Spleen (tissue), 11 donors: ENCODE measurements at regions not wholly inside any gene's neighbourhood (a gene's known extent, or its start where the extent isn't known, plus 50 kb on each side); places are given as distances from the start of the nearest gene placed in this dataset.

Experiments used
- DNase-seq: peaks from one replicate; pipeline ENCODE4 v3.0.0-alpha.2; 2020
- H3K27ac ChIP-seq, 8 donors: fragments of 200-600 bp; sonication (generic) in 7 of 8; 1 replicate in 4 of 8; 2 replicates in 4 of 8; pipeline versions ENCODE4 v1.5.0 to v1.8.0; 2016 to 2021; ENCODE audit warnings: inconsistent platforms in 4 of 8, mild to moderate bottlenecking in 4 of 8, moderate library complexity in 1 of 8
- H3K27me3 ChIP-seq, 7 donors: fragments of 200-600 bp; sonication (generic) in 6 of 7; replicated peaks in 1 of 7; 1 replicate in 4 of 7; 2 replicates in 3 of 7; pipeline versions ENCODE4 v1.5.0 to v1.8.0; 2016 to 2021; ENCODE audit warnings: inconsistent platforms in 3 of 7, mild to moderate bottlenecking in 1 of 7
- H3K36me3 ChIP-seq, 6 donors: fragments of 200-600 bp; sonication (generic) in 5 of 6; 1 replicate in 4 of 6; 2 replicates in 2 of 6; pipeline versions ENCODE4 v1.5.0 to v1.8.0; 2016 to 2021; ENCODE audit warnings: inconsistent platforms in 2 of 6
- H3K4me1 ChIP-seq, 6 donors: fragments of 200-600 bp; sonication (generic) in 5 of 6; 1 replicate in 3 of 6; 2 replicates in 3 of 6; pipeline versions ENCODE4 v1.5.0 to v1.8.0; 2016 to 2021; ENCODE audit warnings: inconsistent platforms in 3 of 6
- H3K4me3 ChIP-seq, 8 donors: fragments of 200-600 bp; sonication (generic) in 7 of 8; 1 replicate in 4 of 8; 2 replicates in 4 of 8; pipeline versions ENCODE4 v1.5.0 to v1.8.0; 2016 to 2021; ENCODE audit warnings: inconsistent platforms in 4 of 8, mild to moderate bottlenecking in 4 of 8, moderate library complexity in 2 of 8
- H3K9me3 ChIP-seq, 8 donors: fragments of 200-600 bp; sonication (generic) in 7 of 8; 1 replicate in 4 of 8; 2 replicates in 4 of 8; pipeline versions ENCODE4 v1.5.0 to v1.8.0; 2016 to 2021; ENCODE audit warnings: inconsistent platforms in 4 of 8
- POLR2A ChIP-seq, 3 donors: fragments of 450-650 bp; IDR thresholded peaks; one replicate each; pipeline ENCODE4 v1.5.1; 2017; ENCODE audit warnings: antibody characterized with exemption in 3 of 3, mild to moderate bottlenecking in 1 of 3
- POLR2AphosphoS5 ChIP-seq, 3 donors: sonication (generic); formaldehyde crosslinking; IDR thresholded peaks; one replicate each; pipeline ENCODE4 v1.5.1; 2017; ENCODE audit warnings: antibody characterized with exemption in 3 of 3
- WGBS, 5 donors: extraction: QIAGEN DNeasy Blood & Tissue Kit in 3 of 5; methylation state at CpG; one replicate each; pipeline versions ENCODE4 v1.1.5 to v1.1.7; 2013 to 2018; 5-methylcytosine and 5-hydroxymethylcytosine counted together
- intact Hi-C: fragments of 100-400 bp; cut with DNase I; formaldehyde crosslinking; loops from one replicate; pipeline ENCODE4 v1.15.0; 2023; ENCODE audit warnings: low total_unique reads
- TF ChIP-seq, protein P1 (sequence below), 11 experiments: fragments of 200-600 bp in 7 of 11; fragments of 450-650 bp in 4 of 11; sonication (generic) in 4 of 11; IDR thresholded peaks in 8 of 11; conservative IDR thresholded peaks in 3 of 11; 1 replicate in 7 of 11; 2 replicates in 4 of 11; pipeline versions ENCODE4 v1.4.0 to v1.8.0; 2016 to 2021; ENCODE audit warnings: antibody characterized with exemption in 11 of 11, inconsistent platforms in 4 of 11, mild to moderate bottlenecking in 1 of 11
- donor health status: healthy with polysubstance abuse.
- donor health status: DM: no; HTN: no; CAD: no; lungs with moderate emphysema.
- donor health status: DM: no; HTN: no; CAD: no.
- donor health status: Bipolar disorder and iron deficiency.
- donor health status: healthy.
- donor health status: DM: no; HTN: no; CAD: no.
- donor health status: DM: yes; HTN: yes; CAD: no.

DNA sequence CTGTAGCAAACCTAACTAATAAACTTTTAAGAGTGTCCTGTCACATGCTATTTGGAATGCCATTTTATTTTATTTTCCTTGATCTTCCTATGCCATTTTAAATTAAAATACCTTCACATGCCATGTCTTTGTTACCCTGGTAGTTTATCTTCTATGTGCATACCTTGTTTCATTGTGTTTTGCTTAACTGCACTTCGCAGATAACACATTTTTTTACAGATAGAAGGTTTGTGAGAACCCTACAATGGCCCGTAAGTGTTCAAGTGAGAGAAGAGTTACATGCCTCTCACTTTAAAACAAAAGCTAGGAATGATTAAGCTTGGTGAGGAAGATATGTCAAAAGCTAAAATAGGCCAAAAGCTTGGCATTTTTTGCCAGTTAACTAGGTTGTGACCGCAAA, 744.1 kb downstream of the STIM2 start:
- H3K9me3 ChIP-seq, result peaks cover 0 to 3% (median 0%) of the 10 kb centered on the region in 8 donors
- H3K36me3 ChIP-seq, result no peaks in the 10 kb centered on the region
- no peak for DNase-seq
- 71 to 87% (median 75%) methylated on average over 3 of the region's 3 CpGs for WGBS, 5 donors
- no peak overlapping the region for H3K27ac ChIP-seq
- intact Hi-C loops, result no loop called here
- TF ChIP-seq POLR2AphosphoS5 (IDR thresholded peaks at IDR 0.05) (no peak), POLR2A (IDR thresholded peaks at IDR 0.05) (no peak)
- TF ChIP-seq, protein P1, sequence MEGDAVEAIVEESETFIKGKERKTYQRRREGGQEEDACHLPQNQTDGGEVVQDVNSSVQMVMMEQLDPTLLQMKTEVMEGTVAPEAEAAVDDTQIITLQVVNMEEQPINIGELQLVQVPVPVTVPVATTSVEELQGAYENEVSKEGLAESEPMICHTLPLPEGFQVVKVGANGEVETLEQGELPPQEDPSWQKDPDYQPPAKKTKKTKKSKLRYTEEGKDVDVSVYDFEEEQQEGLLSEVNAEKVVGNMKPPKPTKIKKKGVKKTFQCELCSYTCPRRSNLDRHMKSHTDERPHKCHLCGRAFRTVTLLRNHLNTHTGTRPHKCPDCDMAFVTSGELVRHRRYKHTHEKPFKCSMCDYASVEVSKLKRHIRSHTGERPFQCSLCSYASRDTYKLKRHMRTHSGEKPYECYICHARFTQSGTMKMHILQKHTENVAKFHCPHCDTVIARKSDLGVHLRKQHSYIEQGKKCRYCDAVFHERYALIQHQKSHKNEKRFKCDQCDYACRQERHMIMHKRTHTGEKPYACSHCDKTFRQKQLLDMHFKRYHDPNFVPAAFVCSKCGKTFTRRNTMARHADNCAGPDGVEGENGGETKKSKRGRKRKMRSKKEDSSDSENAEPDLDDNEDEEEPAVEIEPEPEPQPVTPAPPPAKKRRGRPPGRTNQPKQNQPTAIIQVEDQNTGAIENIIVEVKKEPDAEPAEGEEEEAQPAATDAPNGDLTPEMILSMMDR (IDR thresholded peaks at IDR 0.05 in 8 of 11, conservative IDR thresholded peaks at IDR 0.05 in 3 of 11), result no peak
- H3K27me3 ChIP-seq, result no peaks in the 10 kb centered on the region
- H3K4me3 ChIP-seq, result no peak overlapping the region
- H3K4me1 ChIP-seq, result no peaks in the 10 kb centered on the region

DNA sequence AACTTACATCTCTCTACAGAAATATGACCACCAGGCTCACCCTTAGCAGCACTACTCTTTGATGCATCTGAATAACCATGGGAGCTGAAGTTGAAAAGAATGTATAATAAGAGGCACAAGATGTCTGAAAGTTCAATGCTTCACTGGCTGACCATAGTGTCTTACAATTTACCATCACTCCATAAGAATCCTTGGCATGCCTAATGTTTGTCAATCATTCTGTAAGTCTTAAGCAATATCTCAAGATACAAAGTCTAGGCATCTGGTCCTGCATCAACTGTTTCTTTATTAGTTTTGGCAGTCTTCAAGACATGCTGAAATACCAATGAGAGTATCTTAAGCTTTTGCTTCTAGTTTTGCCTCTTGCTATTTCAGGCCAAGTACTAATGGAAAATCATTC, 755.5 kb downstream of the STIM2 start:
- no peaks in the 10 kb centered on the region for H3K36me3 ChIP-seq
- no peak for TF ChIP-seq POLR2AphosphoS5 (IDR thresholded peaks at IDR 0.05)
- TF ChIP-seq, protein P1 (IDR thresholded peaks at IDR 0.05 in 8 of 11, conservative IDR thresholded peaks at IDR 0.05 in 3 of 11), result no peak
- TF ChIP-seq POLR2A (IDR thresholded peaks at IDR 0.05), result no peak
- intact Hi-C loops, result no loop called here
- no peak overlapping the region for H3K27ac ChIP-seq
- H3K4me3 ChIP-seq, result no peak overlapping the region
- H3K27me3 ChIP-seq, result no peaks in the 10 kb centered on the region
- no peaks in the 10 kb centered on the region for H3K4me1 ChIP-seq
- no peak for DNase-seq
- H3K9me3 ChIP-seq, result no peaks in the 10 kb centered on the region

DNA sequence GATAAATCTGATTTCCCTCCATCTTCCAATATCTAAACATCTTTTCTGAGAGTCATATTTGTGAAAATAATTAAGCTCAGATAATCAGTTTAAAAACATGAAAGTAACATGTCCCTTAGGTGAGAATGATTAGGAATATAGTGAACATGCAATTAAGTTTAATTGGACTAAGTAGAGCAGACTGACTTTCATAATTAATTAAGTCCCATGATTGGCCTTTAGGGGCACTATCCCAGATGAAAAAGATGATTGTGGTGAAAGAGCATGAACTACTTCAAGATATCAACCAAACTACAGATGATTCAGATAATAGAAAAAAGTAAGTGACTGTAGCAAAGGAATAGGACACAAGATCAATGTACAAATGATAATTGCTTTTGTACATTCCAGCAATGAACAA, 758.8 kb downstream of the STIM2 start:
- DNase-seq, result no peak
- no peaks in the 10 kb centered on the region for H3K27me3 ChIP-seq
- H3K36me3 ChIP-seq, result no peaks in the 10 kb centered on the region
- H3K4me1 ChIP-seq, result no peaks in the 10 kb centered on the region
- H3K27ac ChIP-seq, result no peak overlapping the region
- H3K9me3 ChIP-seq, result peaks cover 0 to 3% (median 0%) of the 10 kb centered on the region in 8 donors
- no peak overlapping the region for H3K4me3 ChIP-seq
- TF ChIP-seq POLR2A (IDR thresholded peaks at IDR 0.05) (no peak), POLR2AphosphoS5 (IDR thresholded peaks at IDR 0.05) (no peak)
- TF ChIP-seq, protein P1 (IDR thresholded peaks at IDR 0.05 in 8 of 11, conservative IDR thresholded peaks at IDR 0.05 in 3 of 11), result no peak
- intact Hi-C loops, result no loop called here

DNA sequence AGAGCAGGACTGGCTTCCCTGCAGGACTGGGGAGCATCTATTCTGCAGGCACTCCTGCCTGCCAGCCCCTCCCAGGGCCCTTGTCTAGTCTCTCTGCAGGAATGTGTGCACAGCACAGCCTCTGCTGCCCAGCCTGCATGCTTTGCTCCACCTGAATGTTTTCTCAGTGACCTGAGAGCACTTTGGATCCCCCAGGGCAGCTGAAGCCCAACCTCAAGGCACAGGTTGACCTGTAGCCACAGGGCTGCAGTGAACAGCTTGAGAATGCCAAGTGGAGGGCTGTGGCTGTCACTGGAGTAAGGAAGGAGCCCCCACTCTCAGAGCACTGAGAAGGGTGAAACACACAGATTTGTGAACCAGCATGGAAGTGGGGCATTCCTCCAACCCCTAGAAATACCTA, 760.2 kb downstream of the STIM2 start:
- Histone ChIP-seq H3K4me1 (no peaks in the 10 kb centered on the region), H3K4me3 (no peak overlapping the region), H3K36me3 (no peaks in the 10 kb centered on the region), H3K27me3 (no peaks in the 10 kb centered on the region), H3K9me3 (peaks cover 0 to 3% (median 0%) of the 10 kb centered on the region in 8 donors), H3K27ac (no peak overlapping the region)
- no peak for TF ChIP-seq POLR2AphosphoS5 (IDR thresholded peaks at IDR 0.05)
- TF ChIP-seq POLR2A (IDR thresholded peaks at IDR 0.05), result no peak
- TF ChIP-seq, protein P1 (IDR thresholded peaks at IDR 0.05 in 8 of 11, conservative IDR thresholded peaks at IDR 0.05 in 3 of 11), result no peak
- no peak for DNase-seq
- intact Hi-C loops, result no loop called here
